ENCODE measurements at regions not wholly inside any gene's neighbourhood (a gene's known extent, or its start where the extent isn't known, plus 50 kb on each side); places are given as distances from the start of the nearest gene placed in this dataset.

DNA sequence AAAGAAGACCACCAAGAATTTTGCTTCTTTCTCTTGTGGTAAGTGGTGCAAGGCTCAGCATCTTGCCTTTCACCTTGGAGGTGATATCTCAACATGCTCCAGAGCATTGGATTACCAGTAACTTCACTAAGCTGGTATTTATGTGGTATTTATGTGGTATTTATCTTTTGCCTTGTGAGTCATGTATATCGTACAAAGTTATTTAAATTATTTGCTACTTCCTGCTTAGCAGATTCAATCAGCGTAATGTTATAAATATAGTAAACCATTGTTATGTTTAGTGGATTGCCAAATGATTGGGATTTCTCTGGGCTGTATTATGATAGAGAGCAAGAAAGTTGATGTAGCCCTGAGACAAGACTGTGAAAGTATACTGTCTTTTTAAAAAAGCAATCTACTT, 366.4 kb downstream of the IPO8 start:
- ATAC-seq (ENCODE audit: low FRiP score) (no peak), DNase-seq (ENCODE audit: low spot score) (no peak)
- TF ChIP-seq, protein P1, sequence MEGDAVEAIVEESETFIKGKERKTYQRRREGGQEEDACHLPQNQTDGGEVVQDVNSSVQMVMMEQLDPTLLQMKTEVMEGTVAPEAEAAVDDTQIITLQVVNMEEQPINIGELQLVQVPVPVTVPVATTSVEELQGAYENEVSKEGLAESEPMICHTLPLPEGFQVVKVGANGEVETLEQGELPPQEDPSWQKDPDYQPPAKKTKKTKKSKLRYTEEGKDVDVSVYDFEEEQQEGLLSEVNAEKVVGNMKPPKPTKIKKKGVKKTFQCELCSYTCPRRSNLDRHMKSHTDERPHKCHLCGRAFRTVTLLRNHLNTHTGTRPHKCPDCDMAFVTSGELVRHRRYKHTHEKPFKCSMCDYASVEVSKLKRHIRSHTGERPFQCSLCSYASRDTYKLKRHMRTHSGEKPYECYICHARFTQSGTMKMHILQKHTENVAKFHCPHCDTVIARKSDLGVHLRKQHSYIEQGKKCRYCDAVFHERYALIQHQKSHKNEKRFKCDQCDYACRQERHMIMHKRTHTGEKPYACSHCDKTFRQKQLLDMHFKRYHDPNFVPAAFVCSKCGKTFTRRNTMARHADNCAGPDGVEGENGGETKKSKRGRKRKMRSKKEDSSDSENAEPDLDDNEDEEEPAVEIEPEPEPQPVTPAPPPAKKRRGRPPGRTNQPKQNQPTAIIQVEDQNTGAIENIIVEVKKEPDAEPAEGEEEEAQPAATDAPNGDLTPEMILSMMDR (IDR thresholded peaks at IDR 0.05): no peak

DNA sequence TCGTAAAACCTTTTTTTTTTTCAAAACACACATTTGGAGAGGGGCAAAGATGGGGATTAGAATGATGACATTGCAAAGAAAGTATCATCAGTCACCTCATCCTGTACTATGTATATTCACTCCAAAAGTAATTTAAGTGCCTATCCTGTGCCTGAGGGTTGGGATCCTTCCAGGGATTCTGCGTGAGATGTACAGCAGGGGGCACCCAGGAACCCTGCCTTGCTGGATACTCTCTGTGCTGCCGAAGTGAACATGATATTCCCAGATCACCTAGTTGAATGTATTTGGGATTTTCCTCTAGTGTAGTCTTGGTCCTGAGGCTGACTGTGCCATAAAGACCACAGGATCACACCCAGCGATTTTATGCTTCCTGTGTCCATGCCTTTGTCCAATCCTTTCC, 372.7 kb downstream of the IPO8 start:
- DNase-seq (ENCODE audit: low spot score): no peak
- TF ChIP-seq, protein P1 (IDR thresholded peaks at IDR 0.05): no peak
- no peak for ATAC-seq (ENCODE audit: low FRiP score)

DNA sequence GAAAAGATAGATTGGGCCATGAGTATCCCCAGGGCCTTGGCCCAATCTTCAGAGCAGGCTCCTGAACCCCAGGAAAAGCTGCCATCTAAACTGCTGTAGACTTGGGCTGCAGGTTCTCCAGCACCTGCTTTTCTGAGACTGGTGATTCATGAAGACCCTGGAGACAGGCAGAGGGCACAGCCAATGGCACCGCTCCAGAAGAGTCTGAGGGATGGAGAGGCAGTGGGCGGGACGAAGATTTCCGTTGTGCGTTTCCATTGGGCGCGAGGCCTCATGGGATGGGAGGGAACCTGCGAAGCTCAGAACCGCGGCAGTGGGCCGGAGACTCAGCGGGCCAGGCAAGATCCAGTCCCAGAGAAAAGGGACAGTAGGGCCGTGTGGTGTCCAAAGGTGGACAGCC, 375.1 kb downstream of the IPO8 start:
- no peak for ATAC-seq (ENCODE audit: low FRiP score)
- no peak for DNase-seq (ENCODE audit: low spot score)
- TF ChIP-seq, protein P1 (IDR thresholded peaks at IDR 0.05): no peak

DNA sequence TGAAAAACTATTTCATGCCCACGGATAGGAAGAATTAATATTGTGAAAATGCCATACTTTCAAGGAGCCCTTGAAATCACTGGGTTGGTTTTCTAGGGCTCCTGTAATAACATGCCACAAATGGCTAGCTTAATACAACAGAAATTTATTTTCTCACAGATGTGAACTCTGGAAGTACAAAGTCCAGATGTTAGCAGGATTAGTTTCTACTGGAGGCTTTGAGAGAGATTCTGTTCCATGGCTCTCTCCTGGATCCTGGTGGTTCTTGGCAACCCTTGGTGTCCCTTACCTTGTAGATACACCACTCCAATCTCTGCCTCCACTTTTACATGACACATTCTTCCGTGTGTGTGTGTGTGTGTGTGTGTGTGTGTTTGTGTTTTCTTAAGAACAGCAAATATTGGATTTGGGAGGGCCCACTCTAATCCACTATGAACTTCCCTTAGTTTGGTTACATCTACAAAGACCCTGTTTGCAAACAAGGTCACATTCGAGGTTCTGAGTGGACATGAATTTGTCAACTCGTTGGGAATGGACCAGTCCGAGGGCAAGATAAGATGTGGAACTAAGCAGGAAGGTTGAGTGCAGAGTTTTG, 381.1 kb downstream of the IPO8 start:
- DNase-seq (ENCODE audit: low spot score) (no peak), ATAC-seq (ENCODE audit: low FRiP score) (no peak)

DNA sequence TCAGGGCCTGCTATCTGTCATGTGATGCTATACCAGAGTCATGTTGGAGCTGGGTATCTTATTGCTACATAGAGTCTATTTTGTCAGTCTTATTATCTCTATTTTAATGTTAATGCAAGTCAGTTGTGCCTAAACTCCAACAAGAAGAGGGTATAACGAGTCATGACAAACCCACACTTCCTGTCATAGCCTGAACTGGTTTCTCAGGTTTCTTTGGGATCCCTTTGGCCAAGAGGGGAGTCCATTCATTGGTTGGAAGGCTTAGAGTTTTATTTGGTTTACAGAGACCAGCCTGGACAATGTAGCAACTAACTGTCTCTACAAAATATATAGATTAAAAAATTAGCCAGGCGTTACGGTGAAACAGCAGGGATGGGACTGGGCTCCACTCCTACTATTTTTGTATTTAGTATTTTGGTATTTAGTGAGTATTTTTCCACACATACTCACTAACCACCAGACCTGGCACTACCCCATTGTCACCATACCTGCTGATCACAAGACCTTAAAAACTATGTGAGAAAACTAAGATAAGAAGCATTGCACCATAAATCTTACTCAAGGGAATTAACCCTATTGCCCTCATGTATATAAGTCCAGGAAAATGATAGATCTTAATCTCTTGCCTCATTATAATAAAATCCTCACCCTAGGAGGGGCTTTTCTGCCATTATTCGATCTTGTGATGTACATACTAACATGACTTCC, 387.5 kb downstream of the IPO8 start:
- ATAC-seq (ENCODE audit: low FRiP score): no peak
- TF ChIP-seq, protein P1 (IDR thresholded peaks at IDR 0.05): no peak
- no peak for DNase-seq (ENCODE audit: low spot score)

More for the DNA sequence above, 381.1 kb downstream of the IPO8 start:
- TF ChIP-seq, protein P1 (IDR thresholded peaks at IDR 0.05): no peak

DNA sequence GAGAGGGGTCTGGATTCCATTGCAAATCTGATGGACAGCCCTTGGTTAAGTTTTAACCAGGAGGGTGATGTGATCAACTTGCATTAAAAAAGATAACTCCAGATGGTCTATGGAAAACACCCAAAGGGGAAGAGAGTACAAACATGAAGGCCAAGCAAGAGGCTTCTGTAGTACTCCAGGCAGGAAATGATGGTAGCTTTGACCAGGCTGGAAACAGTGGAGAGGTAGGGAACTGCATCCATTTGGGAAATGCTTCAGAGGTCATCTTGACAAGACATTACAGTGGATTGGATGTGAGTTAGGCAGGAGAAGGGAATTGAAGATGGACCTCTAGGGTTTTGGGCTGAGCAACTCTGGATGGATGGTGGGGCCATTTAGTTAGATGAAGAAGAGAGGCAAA, 391.1 kb downstream of the IPO8 start:
- TF ChIP-seq, protein P1 (IDR thresholded peaks at IDR 0.05): no peak
- DNase-seq (ENCODE audit: low spot score) (no peak), ATAC-seq (ENCODE audit: low FRiP score) (no peak)

DNA sequence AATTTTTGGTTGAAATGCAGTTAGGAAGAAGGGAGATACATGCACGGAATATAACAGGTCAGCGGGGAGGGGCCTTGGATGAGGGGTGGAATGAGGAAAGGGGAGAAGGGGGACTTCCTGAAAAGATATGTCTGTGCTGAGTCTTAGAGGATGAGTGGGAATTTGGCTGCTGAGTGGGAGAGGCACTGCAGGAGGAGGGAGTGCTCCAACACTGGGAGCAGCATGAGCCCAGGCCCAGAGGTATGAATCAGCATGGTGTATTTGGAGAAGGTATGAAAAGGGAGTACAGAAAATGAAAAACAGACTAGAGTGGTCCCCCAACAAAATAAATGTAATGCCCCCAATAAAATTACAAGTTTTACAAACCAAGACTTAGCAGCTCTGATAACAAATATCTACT, 394.4 kb downstream of the IPO8 start:
- ATAC-seq (ENCODE audit: low FRiP score) (no peak), DNase-seq (ENCODE audit: low spot score) (no peak)
- TF ChIP-seq, protein P1 (IDR thresholded peaks at IDR 0.05): no peak

All from omental fat pad (tissue), 3 donors.